ENCODE measurements at regions not wholly inside any gene's neighbourhood (a gene's known extent, or its start where the extent isn't known, plus 50 kb on each side); places are given as distances from the start of the nearest gene placed in this dataset.

- no peak for DNase-seq
Observed at GRCh38 chr17:69779378-69780214, 295.4 kb upstream of the KCNJ16 start.

GRCh38 chr17:69783865-69784264 is 291.2 kb upstream of the KCNJ16 start:
- DNase-seq: no peak

GRCh38 chr17:69788957-69789356 is 286.1 kb upstream of the KCNJ16 start:
- no peak for DNase-seq

- no peak for DNase-seq
Observed at GRCh38 chr17:69796078-69796477, 278.9 kb upstream of the KCNJ16 start.

GRCh38 chr17:69800870-69801269 is 274.2 kb upstream of the KCNJ16 start:
- DNase-seq: no peak

GRCh38 chr17:69801368-69801767 is 273.7 kb upstream of the KCNJ16 start:
- no peak for DNase-seq

GRCh38 chr17:69802045-69802740 is 272.8 kb upstream of the KCNJ16 start:
- DNase-seq: no peak

- no peak for DNase-seq
Observed at GRCh38 chr17:69809331-69809730, 265.7 kb upstream of the KCNJ16 start.

- DNase-seq: peak; percentile 19
Observed at GRCh38 chr17:69810326-69810965, 264.6 kb upstream of the KCNJ16 start.

GRCh38 chr17:69812240-69812837 is 262.7 kb upstream of the KCNJ16 start:
- no peak for DNase-seq

- DNase-seq: no peak
Observed at GRCh38 chr17:69814031-69814430, 261.0 kb upstream of the KCNJ16 start.

GRCh38 chr17:69815406-69815805 is 259.6 kb upstream of the KCNJ16 start:
- no peak for DNase-seq

- DNase-seq: no peak
Observed at GRCh38 chr17:69818467-69818866, 256.6 kb upstream of the KCNJ16 start.

- DNase-seq: no peak
Observed at GRCh38 chr17:69819316-69820087, 255.5 kb upstream of the KCNJ16 start.

GRCh38 chr17:69820876-69821473 is 254.1 kb upstream of the KCNJ16 start:
- no peak for DNase-seq

GRCh38 chr17:69822314-69822875 is 252.6 kb upstream of the KCNJ16 start:
- no peak for DNase-seq

- DNase-seq: no peak
Observed at GRCh38 chr17:69828087-69828486, 246.9 kb upstream of the KCNJ16 start.

GRCh38 chr17:69834494-69834893 is 240.5 kb upstream of the KCNJ16 start:
- DNase-seq: no peak

- DNase-seq: no peak
Observed at GRCh38 chr17:69851736-69852135, 223.3 kb upstream of the KCNJ16 start.

GRCh38 chr17:69853541-69854224 is 221.3 kb upstream of the KCNJ16 start:
- DNase-seq: no peak

- no peak for DNase-seq
Observed at GRCh38 chr17:69854225-69854780, 220.7 kb upstream of the KCNJ16 start.

Data from NCI-H345 (cell line).